Epithelial cell of esophagus (primary cell): ENCODE measurements at regions not wholly inside any gene's neighbourhood (a gene's known extent, or its start where the extent isn't known, plus 50 kb on each side); places are given as distances from the start of the nearest gene placed in this dataset.
"Not testable (repeated sequence)": the region's sequence is repeated elsewhere in the genome, so short reads cannot be mapped to it uniquely, and the experiment has no call there.

ENCODE experiments used
- DNase-seq: peaks from one replicate; pipeline ENCODE4 v3.0.0; 2010; ENCODE audit warnings: low read depth
- H3K4me3 ChIP-seq: 2 replicates; pipeline ENCODE4 v1.5.1; 2011; ENCODE audit warnings: mild to moderate bottlenecking, low read length, control low read depth
- TF ChIP-seq, protein P1 (sequence below): IDR thresholded peaks from 2 replicates; pipeline ENCODE4 v1.5.1; 2011; ENCODE audit warnings: low read depth, mild to moderate bottlenecking, low read length, control low read depth, inconsistent platforms; ENCODE audit not compliant: insufficient read depth; ENCODE audit errors: missing control alignments

DNA sequence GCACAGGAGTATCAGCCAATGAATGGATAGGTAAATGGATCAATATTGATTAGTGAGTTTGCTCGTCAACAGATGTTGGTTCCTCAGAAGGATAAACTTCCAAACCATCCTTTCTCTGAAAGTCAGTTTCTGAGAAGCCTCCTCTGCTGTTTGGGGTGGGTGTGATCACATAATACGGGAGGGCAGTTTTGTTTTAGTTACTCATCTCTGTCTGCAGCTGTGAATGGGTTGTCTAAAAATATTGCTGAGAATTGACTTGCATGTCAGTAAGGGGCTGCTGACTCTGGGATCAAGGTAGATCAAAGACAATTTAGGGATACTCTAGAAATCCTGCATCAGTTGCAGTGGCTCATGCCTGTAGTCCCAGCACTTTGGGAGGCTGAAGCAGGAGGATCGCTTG, 390.8 kb upstream of the AMELY start:
- DNase-seq, result no peak
- no peak overlapping the region for H3K4me3 ChIP-seq
- TF ChIP-seq, protein P1, sequence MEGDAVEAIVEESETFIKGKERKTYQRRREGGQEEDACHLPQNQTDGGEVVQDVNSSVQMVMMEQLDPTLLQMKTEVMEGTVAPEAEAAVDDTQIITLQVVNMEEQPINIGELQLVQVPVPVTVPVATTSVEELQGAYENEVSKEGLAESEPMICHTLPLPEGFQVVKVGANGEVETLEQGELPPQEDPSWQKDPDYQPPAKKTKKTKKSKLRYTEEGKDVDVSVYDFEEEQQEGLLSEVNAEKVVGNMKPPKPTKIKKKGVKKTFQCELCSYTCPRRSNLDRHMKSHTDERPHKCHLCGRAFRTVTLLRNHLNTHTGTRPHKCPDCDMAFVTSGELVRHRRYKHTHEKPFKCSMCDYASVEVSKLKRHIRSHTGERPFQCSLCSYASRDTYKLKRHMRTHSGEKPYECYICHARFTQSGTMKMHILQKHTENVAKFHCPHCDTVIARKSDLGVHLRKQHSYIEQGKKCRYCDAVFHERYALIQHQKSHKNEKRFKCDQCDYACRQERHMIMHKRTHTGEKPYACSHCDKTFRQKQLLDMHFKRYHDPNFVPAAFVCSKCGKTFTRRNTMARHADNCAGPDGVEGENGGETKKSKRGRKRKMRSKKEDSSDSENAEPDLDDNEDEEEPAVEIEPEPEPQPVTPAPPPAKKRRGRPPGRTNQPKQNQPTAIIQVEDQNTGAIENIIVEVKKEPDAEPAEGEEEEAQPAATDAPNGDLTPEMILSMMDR, result no peak

- H3K4me3 ChIP-seq, result no peak overlapping the region
- DNase-seq, result no peak
- TF ChIP-seq, protein P1, result no peak
Measured at GRCh38 chrY:7299960-7300359, 388.4 kb upstream of the AMELY start.

DNA sequence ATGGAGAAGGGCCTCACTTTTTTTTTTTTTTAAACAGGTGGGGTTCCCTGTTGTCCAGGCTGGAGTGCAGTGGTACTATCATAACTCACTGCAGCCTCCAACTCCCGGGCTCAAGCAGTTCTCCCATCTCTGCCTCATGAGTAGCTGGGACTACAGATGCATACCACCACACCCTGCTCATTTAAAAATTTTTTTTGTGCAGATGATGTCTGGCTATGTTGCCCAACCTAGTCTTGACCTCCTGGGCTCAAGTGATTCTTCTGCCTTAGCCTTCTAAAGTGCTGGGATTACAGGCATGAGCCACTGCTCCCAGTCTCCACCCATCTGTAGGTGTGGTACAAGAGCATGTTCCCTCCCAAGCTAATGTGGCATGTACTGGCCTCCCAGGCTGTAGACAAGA, 380.6 kb upstream of the AMELY start:
- DNase-seq, result no peak
- H3K4me3 ChIP-seq, result no peak overlapping the region
- TF ChIP-seq, protein P1, result no peak

DNA sequence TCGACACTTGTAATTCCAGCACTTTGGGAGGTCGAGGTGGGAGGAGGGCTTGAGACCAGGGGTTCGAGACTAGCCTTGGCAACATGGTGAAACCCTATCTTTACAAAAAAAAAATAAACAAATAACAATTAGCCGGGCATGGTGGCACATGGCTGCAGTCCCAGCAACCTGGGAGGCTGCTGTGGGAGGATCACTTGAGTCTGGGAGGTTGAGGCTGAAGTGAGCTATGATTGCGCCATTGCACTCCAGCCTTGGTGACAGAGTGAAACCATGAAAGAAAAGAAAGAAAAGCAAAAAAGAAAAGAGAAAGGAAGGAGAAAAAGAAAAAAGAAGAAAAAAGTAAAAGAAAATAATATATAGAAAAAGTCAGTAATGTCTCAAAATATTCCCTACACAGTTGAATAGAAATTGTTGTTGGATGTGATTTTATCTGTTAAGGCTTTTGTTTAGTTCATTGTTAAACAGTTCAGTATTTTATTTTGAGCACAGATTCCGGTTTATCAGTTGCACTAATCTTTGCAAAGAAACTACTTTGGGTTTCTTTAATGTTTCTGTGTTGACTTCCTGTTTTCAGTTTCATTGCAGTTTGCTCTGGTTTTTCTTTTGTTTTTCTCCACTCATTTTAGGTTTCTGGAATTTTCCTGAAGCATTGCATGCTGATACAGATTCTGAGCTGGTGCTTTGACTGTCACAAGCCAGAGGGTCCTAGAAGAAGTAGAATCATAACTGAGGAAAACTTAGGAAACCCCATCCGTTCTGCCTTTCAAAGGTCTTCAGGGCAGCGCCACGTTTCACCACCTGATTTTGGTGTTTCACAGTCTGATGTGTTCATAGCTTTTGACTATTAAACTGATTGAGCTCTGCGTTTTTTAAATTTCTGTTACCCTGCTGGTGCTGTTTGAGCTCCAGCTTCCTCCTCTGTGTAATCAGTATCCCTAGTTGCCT, 378.6 kb upstream of the AMELY start:
- TF ChIP-seq, protein P1, result no peak
- no peak overlapping the region for H3K4me3 ChIP-seq
- DNase-seq, result no peak

- TF ChIP-seq, protein P1, result no peak
- no peak overlapping the region for H3K4me3 ChIP-seq
- no peak for DNase-seq
Measured at GRCh38 chrY:7288611-7289010, 377.1 kb upstream of the AMELY start.

- not testable (repeated sequence) for DNase-seq
Measured at GRCh38 chrY:7287963-7288362, 376.4 kb upstream of the AMELY start.

GRCh38 chrY:7285388-7285787, 373.8 kb upstream of the AMELY start:
- H3K4me3 ChIP-seq, result no peak overlapping the region
- TF ChIP-seq, protein P1, result no peak
- DNase-seq, result no peak

More at GRCh38 chrY:7287963-7288362, 376.4 kb upstream of the AMELY start:
- H3K4me3 ChIP-seq, result not testable (repeated sequence)
